CD4-positive, CD25-positive, alpha-beta regulatory T cell (primary cell): ENCODE measurements at regions not wholly inside any gene's neighbourhood (a gene's known extent, or its start where the extent isn't known, plus 50 kb on each side); places are given as distances from the start of the nearest gene placed in this dataset.
"Not testable (repeated sequence)": the region's sequence is repeated elsewhere in the genome, so short reads cannot be mapped to it uniquely, and the experiment has no call there.

Source experiments
- ATAC-seq, 2 donors: fragments of 150-1000 bp; cut with Tn5 transposase; one replicate each; pipeline ENCODE4 v1.10.0; 2021; ENCODE audit warnings: low read depth in 2 of 2, moderate number of reproducible peaks in 2 of 2, moderate library complexity in 1 of 2
- DNase-seq, 3 donors: peaks; one replicate each; pipeline versions ENCODE4 v3.0.0 to v3.0.0-alpha.2; 2012 to 2022; ENCODE audit warnings: mixed read lengths in 1 of 3
- H3K27ac ChIP-seq: one replicate; pipeline ENCODE4 v1.7.0; 2013; ENCODE audit warnings: mild to moderate bottlenecking, low read length; ENCODE audit not compliant: insufficient read depth, poor library complexity, severe bottlenecking
- H3K27me3 ChIP-seq: one replicate; pipeline ENCODE4 v1.7.0; 2013; ENCODE audit warnings: low read length; ENCODE audit not compliant: control insufficient read depth, insufficient read depth
- H3K36me3 ChIP-seq: one replicate; pipeline ENCODE4 v1.7.0; 2013; ENCODE audit warnings: mild to moderate bottlenecking, low read length, moderate library complexity; ENCODE audit not compliant: control insufficient read depth, insufficient read depth
- H3K4me1 ChIP-seq: 2 replicates; pipeline ENCODE4 v1.7.0; 2013; ENCODE audit warnings: mild to moderate bottlenecking, low read length; ENCODE audit not compliant: insufficient read depth, control insufficient read depth, poor library complexity, severe bottlenecking
- H3K4me3 ChIP-seq: one replicate; pipeline ENCODE4 v1.7.0; 2013; ENCODE audit warnings: low read depth, mild to moderate bottlenecking, low read length, moderate library complexity
- H3K9me3 ChIP-seq, 2 experiments: 1 replicate in 1 of 2; 2 replicates in 1 of 2; pipeline ENCODE4 v1.7.0; 2013; ENCODE audit warnings: low read length in 2 of 2, mild to moderate bottlenecking in 1 of 2, moderate library complexity in 1 of 2; ENCODE audit not compliant: control insufficient read depth in 2 of 2
- H3K27ac Mint-ChIP-seq, 3 donors: one replicate each; pipeline ENCODE4 v1.8.0; 2020 to 2022; ENCODE audit warnings: mild to moderate bottlenecking in 3 of 3, mixed read lengths in 3 of 3, moderate library complexity in 2 of 3
- H3K27me3 Mint-ChIP-seq: one replicate; pipeline ENCODE4 v1.8.0; 2022; ENCODE audit warnings: mild to moderate bottlenecking, mixed read lengths
- H3K36me3 Mint-ChIP-seq: one replicate; pipeline ENCODE4 v1.8.0; 2020; ENCODE audit warnings: mixed read lengths
- H3K4me1 Mint-ChIP-seq, 4 donors: one replicate each; pipeline ENCODE4 v1.8.0; 2020 to 2022; ENCODE audit warnings: mixed read lengths in 4 of 4, mild to moderate bottlenecking in 1 of 4
- H3K4me3 Mint-ChIP-seq, 4 donors: one replicate each; pipeline ENCODE4 v1.8.0; 2020 to 2022; ENCODE audit warnings: mild to moderate bottlenecking in 4 of 4, mixed read lengths in 4 of 4, moderate library complexity in 3 of 4
- H3K9me3 Mint-ChIP-seq, 7 donors: one replicate each; pipeline ENCODE4 v1.8.0; 2020 to 2022; ENCODE audit warnings: mixed read lengths in 7 of 7, mild to moderate bottlenecking in 3 of 7, moderate library complexity in 2 of 7

DNA sequence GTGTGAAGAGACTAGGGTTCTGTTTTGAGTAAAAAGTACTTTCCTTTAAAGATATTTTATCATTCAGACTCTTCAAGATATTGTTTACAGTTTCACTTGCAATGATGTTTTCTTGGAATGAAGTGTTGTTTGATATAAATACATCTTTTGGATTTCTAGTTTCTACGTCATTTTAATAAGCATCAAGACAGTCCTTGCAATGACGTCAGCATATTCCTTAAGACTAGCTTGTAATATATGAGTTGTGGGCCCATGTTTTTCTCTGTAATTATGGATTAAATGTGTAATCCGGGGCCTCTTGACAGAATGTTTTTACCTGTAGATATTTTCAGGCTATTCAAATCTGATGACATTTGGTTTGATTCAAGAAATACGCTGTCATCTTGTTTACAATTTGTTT lies 66.1 kb downstream of the RBMX2 start:
- H3K9me3 ChIP-seq = no peaks in the 10 kb centered on the region
- no peaks in the 10 kb centered on the region for H3K4me1 ChIP-seq

DNA sequence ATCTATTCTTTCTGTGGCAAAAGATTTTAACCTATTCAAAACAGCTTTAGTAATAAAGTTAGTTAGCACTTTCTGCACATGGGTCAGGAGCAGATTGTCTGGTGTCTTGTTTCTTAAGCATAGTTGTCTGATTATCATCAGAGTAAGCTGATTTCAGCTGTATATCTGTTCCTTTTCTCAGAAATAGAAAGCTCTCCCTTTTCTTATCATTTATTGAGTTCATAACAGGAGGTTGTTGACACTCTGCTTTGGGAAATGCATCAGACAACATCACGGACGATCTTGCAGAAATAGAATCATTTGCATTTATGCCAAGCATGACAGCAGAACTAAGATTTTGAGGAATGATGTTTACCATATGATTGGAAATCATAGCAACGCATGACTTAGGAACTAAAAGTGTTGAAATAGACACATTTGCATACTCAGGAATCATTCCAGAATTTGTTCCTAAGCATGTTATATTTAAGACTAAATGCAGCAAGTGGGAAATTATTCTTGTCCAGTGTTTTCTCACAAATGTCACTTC lies 66.7 kb downstream of the RBMX2 start:
- Mint-ChIP-seq H3K9me3 (peaks cover 0 to 2% (median 0%) of the 10 kb centered on the region in 7 donors), H3K36me3 (no peaks in the 10 kb centered on the region), H3K4me3 (no peak overlapping the region), H3K27ac (no peak overlapping the region), H3K27me3 (peaks cover 5% of the 10 kb centered on the region), H3K4me1 (no peaks in the 10 kb centered on the region)
- no peak overlapping the region for H3K27ac ChIP-seq
- H3K27me3 ChIP-seq = no peaks in the 10 kb centered on the region
- H3K36me3 ChIP-seq = no peaks in the 10 kb centered on the region
- no peaks in the 10 kb centered on the region for H3K9me3 ChIP-seq
- H3K4me3 ChIP-seq = no peak overlapping the region
- ATAC-seq = no peak
- no peaks in the 10 kb centered on the region for H3K4me1 ChIP-seq
- DNase-seq = no peak

More for the DNA sequence above, 66.1 kb downstream of the RBMX2 start:
- Histone ChIP-seq H3K27ac (no peak overlapping the region), H3K36me3 (no peaks in the 10 kb centered on the region), H3K27me3 (no peaks in the 10 kb centered on the region), H3K4me3 (no peak overlapping the region)
- no peaks in the 10 kb centered on the region for H3K36me3 Mint-ChIP-seq
- peaks cover 7% of the 10 kb centered on the region for H3K27me3 Mint-ChIP-seq
- no peaks in the 10 kb centered on the region for H3K4me1 Mint-ChIP-seq
- no peak overlapping the region for H3K27ac Mint-ChIP-seq
- ATAC-seq = no peak
- peaks cover 0 to 2% (median 0%) of the 10 kb centered on the region in 7 donors for H3K9me3 Mint-ChIP-seq
- no peak for DNase-seq
- no peak overlapping the region for H3K4me3 Mint-ChIP-seq

DNA sequence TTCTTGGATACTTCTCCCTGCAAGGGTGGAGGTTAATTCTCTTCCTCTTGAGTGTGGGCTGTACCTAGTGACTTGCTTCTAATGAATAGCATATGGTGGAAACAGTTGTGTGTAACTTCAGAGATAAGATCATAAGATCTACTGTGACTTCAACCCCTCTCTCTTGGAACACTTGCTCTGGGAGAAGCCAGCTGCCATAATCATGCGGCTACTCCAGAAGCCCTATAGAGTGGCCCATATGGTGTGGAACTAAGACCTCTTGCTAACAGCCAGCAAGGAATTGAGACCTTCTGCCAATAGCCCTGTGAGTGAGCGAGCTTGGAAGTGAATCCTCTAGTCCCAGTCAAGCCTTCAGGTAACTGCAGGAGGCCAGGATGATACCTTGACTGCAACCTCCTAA lies 81.1 kb downstream of the RBMX2 start:
- ATAC-seq = no peak
- no peak overlapping the region for H3K27ac ChIP-seq
- Mint-ChIP-seq H3K4me1 (no peaks in the 10 kb centered on the region), H3K36me3 (no peaks in the 10 kb centered on the region), H3K4me3 (no peak overlapping the region), H3K27me3 (no peaks in the 10 kb centered on the region), H3K27ac (no peak overlapping the region), H3K9me3 (peaks cover 0 to 1% (median 0%) of the 10 kb centered on the region in 7 donors)
- H3K27me3 ChIP-seq = no peaks in the 10 kb centered on the region
- no peaks in the 10 kb centered on the region for H3K36me3 ChIP-seq
- no peaks in the 10 kb centered on the region for H3K4me1 ChIP-seq
- H3K4me3 ChIP-seq = no peak overlapping the region
- H3K9me3 ChIP-seq = no peaks in the 10 kb centered on the region
- DNase-seq = no peak

DNA sequence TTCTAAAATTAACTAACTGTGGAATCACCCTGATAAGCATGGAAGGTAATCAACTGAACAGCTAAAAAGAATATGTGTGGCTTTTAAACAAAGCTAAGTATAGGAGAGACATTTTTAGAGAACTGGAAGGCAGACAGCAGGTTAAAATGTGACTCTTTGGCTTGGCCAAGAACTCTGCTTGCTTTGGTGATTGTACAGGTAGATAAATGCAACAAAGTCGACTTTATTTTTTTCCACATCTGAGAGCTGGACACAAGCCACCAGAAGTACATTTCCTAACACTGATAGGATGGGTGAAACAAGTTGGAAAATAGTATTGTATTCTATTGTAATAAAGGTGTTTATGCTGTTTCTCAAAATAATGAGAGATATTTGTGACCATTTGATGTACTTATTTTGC lies 84.1 kb downstream of the RBMX2 start:
- no peaks in the 10 kb centered on the region for H3K9me3 ChIP-seq
- no peaks in the 10 kb centered on the region for H3K36me3 Mint-ChIP-seq
- H3K27me3 ChIP-seq = no peaks in the 10 kb centered on the region
- no peak overlapping the region for H3K4me3 Mint-ChIP-seq
- no peak overlapping the region for H3K27ac ChIP-seq
- peaks cover 0 to 1% (median 0%) of the 10 kb centered on the region in 7 donors for H3K9me3 Mint-ChIP-seq
- ATAC-seq (no peak), DNase-seq (no peak)
- H3K27me3 Mint-ChIP-seq = no peaks in the 10 kb centered on the region
- no peaks in the 10 kb centered on the region for H3K4me1 Mint-ChIP-seq
- H3K36me3 ChIP-seq = no peaks in the 10 kb centered on the region
- H3K27ac Mint-ChIP-seq = no peak overlapping the region
- H3K4me3 ChIP-seq = no peak overlapping the region
- H3K4me1 ChIP-seq = no peaks in the 10 kb centered on the region

DNA sequence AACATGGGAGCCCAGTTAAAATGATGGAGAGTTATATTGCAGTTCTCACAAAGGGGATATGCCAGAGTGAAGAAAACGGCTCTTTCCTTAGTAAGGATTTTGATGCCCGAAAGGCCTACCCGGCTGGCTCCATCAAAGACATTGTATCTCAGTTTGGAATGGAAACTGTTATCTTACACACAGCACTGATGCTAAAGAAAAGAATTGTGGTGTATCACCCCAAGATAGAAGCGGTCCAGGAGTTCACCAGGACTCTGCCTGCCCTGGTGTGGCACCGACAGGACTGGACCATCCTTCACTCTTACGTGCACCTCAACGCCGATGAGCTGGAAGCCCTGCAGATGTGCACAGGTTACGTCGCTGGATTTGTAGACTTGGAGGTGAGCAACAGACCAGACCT lies 93.7 kb downstream of the RBMX2 start:
- H3K36me3 ChIP-seq, H3K4me3 ChIP-seq, H3K9me3 Mint-ChIP-seq, H3K4me3 Mint-ChIP-seq, DNase-seq, H3K36me3 Mint-ChIP-seq, ATAC-seq, H3K27ac ChIP-seq, H3K27me3 Mint-ChIP-seq, H3K4me1 ChIP-seq, H3K27ac Mint-ChIP-seq, H3K4me1 Mint-ChIP-seq, H3K27me3 ChIP-seq, H3K9me3 ChIP-seq: not testable (repeated sequence)

DNA sequence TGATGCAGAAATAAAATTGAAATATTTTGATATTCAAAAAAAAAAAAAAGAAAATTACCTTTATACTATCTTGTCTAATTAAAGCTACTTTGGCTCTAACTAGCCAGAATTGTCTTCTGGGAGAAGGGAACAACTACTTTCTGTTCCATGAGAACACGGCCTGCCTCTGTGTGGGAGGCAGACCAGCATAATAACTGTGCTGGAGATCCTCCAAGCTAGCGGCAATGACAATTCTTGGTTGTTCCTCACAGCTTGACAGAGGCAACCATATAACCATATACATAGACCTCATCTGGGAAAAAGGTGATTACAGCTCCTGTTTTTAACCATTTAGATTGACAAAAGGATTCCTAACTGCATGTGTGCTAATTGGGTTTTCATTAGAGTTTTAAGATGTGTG lies 95.7 kb downstream of the RBMX2 start:
- no peaks in the 10 kb centered on the region for H3K4me1 Mint-ChIP-seq
- Histone ChIP-seq H3K27ac (no peak overlapping the region), H3K4me3 (no peak overlapping the region), H3K9me3 (no peaks in the 10 kb centered on the region), H3K27me3 (no peaks in the 10 kb centered on the region), H3K4me1 (no peaks in the 10 kb centered on the region), H3K36me3 (no peaks in the 10 kb centered on the region)
- no peak for ATAC-seq
- no peak overlapping the region for H3K27ac Mint-ChIP-seq
- no peak for DNase-seq
- no peaks in the 10 kb centered on the region for H3K27me3 Mint-ChIP-seq
- peaks cover 0 to 2% (median 0%) of the 10 kb centered on the region in 7 donors for H3K9me3 Mint-ChIP-seq
- no peaks in the 10 kb centered on the region for H3K36me3 Mint-ChIP-seq
- no peak overlapping the region for H3K4me3 Mint-ChIP-seq

DNA sequence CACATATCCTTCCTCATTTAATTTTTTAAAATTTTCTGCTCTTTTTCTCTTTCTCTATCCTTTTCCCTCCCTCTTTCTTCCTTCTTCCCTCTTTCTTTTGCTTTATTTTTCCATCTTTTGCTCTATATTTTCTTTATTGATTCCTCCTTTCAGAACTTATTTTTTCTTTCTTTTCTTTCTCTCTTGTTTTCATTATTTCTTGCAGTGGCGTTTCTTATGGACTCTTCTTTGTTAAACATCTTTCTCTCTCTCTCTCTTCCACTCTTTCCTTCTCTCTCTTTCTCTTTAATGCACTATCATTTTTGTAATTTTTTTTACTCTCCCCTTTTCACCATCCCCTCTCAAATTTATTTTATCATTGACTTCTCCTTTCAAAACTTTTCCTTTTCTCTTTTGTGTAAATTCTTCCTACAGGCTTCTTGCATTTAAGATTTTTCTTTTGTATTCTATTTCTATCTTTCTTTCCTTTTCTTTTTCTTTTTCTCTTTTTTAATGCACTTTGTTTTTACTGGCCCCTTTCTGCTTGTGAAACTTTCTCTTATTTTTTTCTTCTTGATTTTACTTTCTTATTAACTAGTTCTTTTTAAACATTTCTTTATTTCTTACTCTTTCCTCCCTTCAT lies 97.0 kb downstream of the RBMX2 start:
- Histone ChIP-seq H3K4me3 (no peak overlapping the region), H3K4me1 (no peaks in the 10 kb centered on the region), H3K27me3 (no peaks in the 10 kb centered on the region), H3K9me3 (no peaks in the 10 kb centered on the region), H3K27ac (no peak overlapping the region), H3K36me3 (no peaks in the 10 kb centered on the region)
- no peaks in the 10 kb centered on the region for H3K27me3 Mint-ChIP-seq
- no peaks in the 10 kb centered on the region for H3K36me3 Mint-ChIP-seq
- H3K27ac Mint-ChIP-seq = peak overlapping the region in 1 of 3 donors; percentile 7
- ATAC-seq (no peak), DNase-seq (no peak)
- no peak overlapping the region for H3K4me3 Mint-ChIP-seq
- no peaks in the 10 kb centered on the region for H3K9me3 Mint-ChIP-seq
- no peaks in the 10 kb centered on the region for H3K4me1 Mint-ChIP-seq

DNA sequence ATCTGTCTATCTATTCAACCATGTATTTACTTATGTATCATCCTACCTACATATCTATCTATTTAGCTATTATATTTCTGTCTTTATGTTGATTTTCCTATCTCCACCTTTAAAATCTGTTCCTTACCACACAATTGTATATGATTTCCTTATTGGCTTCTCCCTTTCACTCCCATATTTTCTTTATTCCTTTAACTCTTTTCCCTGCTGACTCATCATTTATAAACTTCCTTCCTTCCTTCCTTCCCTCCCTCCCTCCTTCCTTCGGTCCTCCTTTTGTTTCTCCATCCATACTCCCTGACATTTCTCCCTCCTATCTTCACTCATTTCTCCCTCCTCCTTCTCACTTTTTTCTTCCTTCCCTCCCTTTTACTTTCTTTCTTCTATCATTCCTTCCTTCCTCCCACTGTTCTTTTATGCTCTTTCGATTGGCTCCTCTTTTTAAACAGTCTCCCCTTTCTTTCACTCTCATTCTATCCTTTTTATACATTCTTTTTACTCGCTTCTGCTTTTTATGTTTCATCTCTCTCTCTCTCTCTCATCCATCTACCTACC lies 100.3 kb downstream of the RBMX2 start:
- Histone ChIP-seq H3K27me3 (no peaks in the 10 kb centered on the region), H3K9me3 (no peaks in the 10 kb centered on the region), H3K4me3 (no peak overlapping the region), H3K27ac (no peak overlapping the region), H3K36me3 (no peaks in the 10 kb centered on the region), H3K4me1 (no peaks in the 10 kb centered on the region)
- H3K27ac Mint-ChIP-seq = no peak overlapping the region
- H3K4me1 Mint-ChIP-seq = no peaks in the 10 kb centered on the region
- H3K4me3 Mint-ChIP-seq = no peak overlapping the region
- DNase-seq (no peak), ATAC-seq (no peak)
- H3K36me3 Mint-ChIP-seq = no peaks in the 10 kb centered on the region
- peaks cover 7% of the 10 kb centered on the region for H3K27me3 Mint-ChIP-seq
- H3K9me3 Mint-ChIP-seq = peaks cover 0 to 2% (median 0%) of the 10 kb centered on the region in 7 donors
